H9 (cell line): ENCODE measurements at regions not wholly inside any gene's neighbourhood (a gene's known extent, or its start where the extent isn't known, plus 50 kb on each side); places are given as distances from the start of the nearest gene placed in this dataset.

Source experiments
- DNase-seq: peaks from one replicate; pipeline ENCODE4 v3.0.0-alpha.2; 2017
- H2AFZ ChIP-seq: one replicate; pipeline ENCODE4 v1.6.1; 2013; ENCODE audit warnings: mild to moderate bottlenecking, low read length, control low read depth, moderate library complexity
- H2AK5ac ChIP-seq: 2 replicates; pipeline ENCODE4 v1.6.1; 2013; ENCODE audit warnings: low read length, control low read depth, mixed read lengths; ENCODE audit not compliant: insufficient read length
- H2BK120ac ChIP-seq: one replicate; pipeline ENCODE4 v1.6.1; 2013; ENCODE audit warnings: low read depth, mild to moderate bottlenecking, low read length, control low read depth, inconsistent platforms; ENCODE audit not compliant: poor library complexity, severe bottlenecking
- H2BK12ac ChIP-seq: 2 replicates; pipeline ENCODE4 v1.6.1; 2013; ENCODE audit warnings: low read length, control low read depth, mixed read lengths, low read depth; ENCODE audit not compliant: insufficient read length
- H2BK15ac ChIP-seq: 2 replicates; pipeline ENCODE4 v1.6.1; 2013; ENCODE audit warnings: low read depth, low read length, control low read depth
- H2BK20ac ChIP-seq: one replicate; pipeline ENCODE4 v1.6.1; 2013; ENCODE audit warnings: low read depth, mild to moderate bottlenecking, low read length, control low read depth, inconsistent platforms; ENCODE audit not compliant: poor library complexity, severe bottlenecking
- H2BK5ac ChIP-seq: 2 replicates; pipeline ENCODE4 v1.6.1; 2013; ENCODE audit warnings: low read length, control low read depth, mixed read lengths; ENCODE audit not compliant: insufficient read length
- H3K14ac ChIP-seq: 2 replicates; pipeline ENCODE4 v1.6.1; 2013; ENCODE audit warnings: low read length, control low read depth; ENCODE audit not compliant: insufficient read depth
- H3K18ac ChIP-seq: 2 replicates; pipeline ENCODE4 v1.6.1; 2013; ENCODE audit warnings: low read depth, mild to moderate bottlenecking, mixed read lengths, low read length, control low read depth; ENCODE audit not compliant: insufficient read length
- H3K23ac ChIP-seq: 2 replicates; pipeline ENCODE4 v1.6.1; 2013; ENCODE audit warnings: low read length, control low read depth, mixed read lengths, low read depth; ENCODE audit not compliant: insufficient read length
- H3K23me2 ChIP-seq: 2 replicates; pipeline ENCODE4 v1.6.1; 2013; ENCODE audit warnings: low read depth, mild to moderate bottlenecking, mixed read lengths, low read length, control low read depth; ENCODE audit not compliant: insufficient read length, poor library complexity, severe bottlenecking
- H3K27ac ChIP-seq: 2 replicates; pipeline ENCODE4 v1.5.1; 2013; ENCODE audit warnings: low read length, control low read depth, mixed read lengths, low read depth; ENCODE audit not compliant: insufficient read length
- H3K27me3 ChIP-seq: 2 replicates; pipeline ENCODE4 v1.6.1; 2013; ENCODE audit warnings: low read length, control low read depth, inconsistent platforms; ENCODE audit not compliant: insufficient read depth
- H3K4ac ChIP-seq: 2 replicates; pipeline ENCODE4 v1.6.1; 2013; ENCODE audit warnings: low read depth, mild to moderate bottlenecking, control low read depth, inconsistent platforms, low read length, moderate library complexity
- H3K4me1 ChIP-seq: 2 replicates; pipeline ENCODE4 v1.6.1; 2013; ENCODE audit warnings: low read length, control low read depth, inconsistent platforms; ENCODE audit not compliant: insufficient read depth
- H3K4me2 ChIP-seq: 2 replicates; pipeline ENCODE4 v1.6.1; 2013; ENCODE audit warnings: low read length, control low read depth, mixed read lengths; ENCODE audit not compliant: insufficient read length, insufficient read depth
- H3K56ac ChIP-seq: 2 replicates; pipeline ENCODE4 v1.6.1; 2013; ENCODE audit warnings: low read depth, mild to moderate bottlenecking, mixed read lengths, low read length, control low read depth; ENCODE audit not compliant: insufficient read length
- H3K79me1 ChIP-seq: 2 replicates; pipeline ENCODE4 v1.6.1; 2013; ENCODE audit warnings: low read depth, mild to moderate bottlenecking, moderate library complexity, low read length, control low read depth, inconsistent platforms; ENCODE audit not compliant: insufficient read depth, poor library complexity, severe bottlenecking
- H3K79me2 ChIP-seq: 2 replicates; pipeline ENCODE4 v1.6.1; 2013; ENCODE audit warnings: low read length, control low read depth, inconsistent platforms; ENCODE audit not compliant: insufficient read depth
- H3K9ac ChIP-seq: 2 replicates; pipeline ENCODE4 v1.6.1; 2013; ENCODE audit warnings: low read length, control low read depth, mixed read lengths; ENCODE audit not compliant: insufficient read length; ENCODE audit errors: extremely low read depth
- H3K9me3 ChIP-seq: one replicate; pipeline ENCODE4 v1.6.1; 2013; ENCODE audit warnings: low read depth, low read length, inconsistent platforms; ENCODE audit not compliant: control insufficient read depth
- H3T11ph ChIP-seq: one replicate; pipeline ENCODE4 v1.6.1; 2013; ENCODE audit warnings: mild to moderate bottlenecking, low read length, control low read depth, inconsistent platforms
- H4K20me1 ChIP-seq: one replicate; pipeline ENCODE4 v1.6.1; 2013; ENCODE audit not compliant: control insufficient read depth, insufficient read length, insufficient read depth
- H4K5ac ChIP-seq: 2 replicates; pipeline ENCODE4 v1.6.1; 2013; ENCODE audit warnings: low read depth, mild to moderate bottlenecking, mixed read lengths, low read length, control low read depth; ENCODE audit not compliant: insufficient read length
- H4K8ac ChIP-seq: replicated peaks from 2 replicates; pipeline ENCODE4 v1.6.1; 2013; ENCODE audit warnings: low read length, control low read depth, mixed read lengths, low read depth; ENCODE audit not compliant: insufficient read length
- H4K91ac ChIP-seq: 2 replicates; pipeline ENCODE4 v1.6.1; 2013; ENCODE audit warnings: low read depth, mild to moderate bottlenecking, moderate library complexity, mixed read lengths, low read length, control low read depth; ENCODE audit not compliant: insufficient read length
- H3K27ac Mint-ChIP-seq, 3 experiments: 2 replicates in 2 of 3; 3 replicates in 1 of 3; pipeline ENCODE4 v1.8.0; 2020 to 2021; ENCODE audit warnings: mixed read lengths in 3 of 3, mild to moderate bottlenecking in 1 of 3, moderate library complexity in 1 of 3
- H3K27me3 Mint-ChIP-seq: 2 replicates; pipeline ENCODE4 v1.8.0; 2021; ENCODE audit warnings: low read depth, mild to moderate bottlenecking, moderate library complexity, mixed read lengths
- H3K36me3 Mint-ChIP-seq, 3 experiments: 2 replicates in 2 of 3; 3 replicates in 1 of 3; pipeline ENCODE4 v1.8.0; 2020 to 2021; ENCODE audit warnings: low read depth in 3 of 3, mixed read lengths in 3 of 3; ENCODE audit not compliant: insufficient read depth in 1 of 3
- H3K4me1 Mint-ChIP-seq, 2 experiments: 2 replicates each; pipeline ENCODE4 v1.8.0; 2020; ENCODE audit warnings: mixed read lengths in 2 of 2
- H3K4me3 Mint-ChIP-seq, 2 experiments: 2 replicates in 1 of 2; 3 replicates in 1 of 2; pipeline ENCODE4 v1.8.0; 2020 to 2021; ENCODE audit warnings: mild to moderate bottlenecking in 2 of 2, mixed read lengths in 2 of 2, moderate library complexity in 1 of 2
- H3K9me3 Mint-ChIP-seq, 2 experiments: 2 replicates in 1 of 2; 3 replicates in 1 of 2; pipeline ENCODE4 v1.8.0; 2020; ENCODE audit warnings: mild to moderate bottlenecking in 2 of 2, mixed read lengths in 2 of 2, moderate library complexity in 1 of 2
- CTCF ChIP-seq: fragments of 200-600 bp; sonication (generic); conservative IDR thresholded peaks from 3 replicates; pipeline ENCODE4 v1.8.0; 2021; ENCODE audit warnings: antibody characterized with exemption, mild to moderate bottlenecking
- WGBS: extraction: QIAGEN DNeasy Blood & Tissue Kit; methylation state at CpG from one replicate; pipeline ENCODE4 v1.1.7; 2013; ENCODE audit warnings: missing lambda C conversion rate, low lambda C conversion rate, mixed read lengths; ENCODE audit not compliant: insufficient read length; ENCODE audit errors: extremely low coverage; 5-methylcytosine and 5-hydroxymethylcytosine counted together

GRCh38 chr2:172213116-172213860 lies 110.6 kb upstream of the DLX2 start:
- Histone ChIP-seq H2BK5ac (no peak overlapping the region), H3K27ac (no peak overlapping the region), H4K8ac (no peak overlapping the region), H3K56ac (no peak overlapping the region), H4K20me1 (no peaks in the 10 kb centered on the region), H3T11ph (no peak overlapping the region), H2BK120ac (no peak overlapping the region), H3K79me1 (no peaks in the 10 kb centered on the region), H3K4me2 (no peak overlapping the region), H3K23ac (no peak overlapping the region), H3K9me3 (no peaks in the 10 kb centered on the region), H3K9ac (no peak overlapping the region), H3K79me2 (no peaks in the 10 kb centered on the region), H2BK20ac (no peak overlapping the region), H3K14ac (no peak overlapping the region), H4K91ac (no peak overlapping the region), H3K18ac (no peak overlapping the region), H2AFZ (peak overlapping the region; percentile 44), H2BK15ac (no peak overlapping the region), H4K5ac (no peak overlapping the region), H3K23me2 (no peaks in the 10 kb centered on the region), H2AK5ac (no peak overlapping the region), H3K27me3 (no peaks in the 10 kb centered on the region), H2BK12ac (no peak overlapping the region), H3K4ac (no peak overlapping the region), H3K4me1 (0 out of 2 replicates have a peak, but pooled peaks cover 4% of the 10 kb centered on the region)
- H3K9me3 Mint-ChIP-seq, result no peaks in the 10 kb centered on the region
- no peak for DNase-seq
- TF ChIP-seq CTCF, result no peak
- H3K4me3 Mint-ChIP-seq, result no peak overlapping the region
- WGBS, result no CpG with 5 or more reads among the region's 12 CpGs
- peaks cover 21 to 25% of the 10 kb centered on the region in 2 experiments for H3K4me1 Mint-ChIP-seq
- no peaks in the 10 kb centered on the region; the same call in 1 of the 2 replicates for H3K27me3 Mint-ChIP-seq
- H3K27ac Mint-ChIP-seq, result no peak overlapping the region
- no peaks in the 10 kb centered on the region for H3K36me3 Mint-ChIP-seq
